H9 (cell line): ENCODE measurements at regions not wholly inside any gene's neighbourhood (a gene's known extent, or its start where the extent isn't known, plus 50 kb on each side); places are given as distances from the start of the nearest gene placed in this dataset.

Source experiments
- DNase-seq: peaks from one replicate; pipeline ENCODE4 v3.0.0-alpha.2; 2017
- H2AFZ ChIP-seq: one replicate; pipeline ENCODE4 v1.6.1; 2013; ENCODE audit warnings: mild to moderate bottlenecking, low read length, control low read depth, moderate library complexity
- H2AK5ac ChIP-seq: 2 replicates; pipeline ENCODE4 v1.6.1; 2013; ENCODE audit warnings: low read length, control low read depth, mixed read lengths; ENCODE audit not compliant: insufficient read length
- H2BK120ac ChIP-seq: one replicate; pipeline ENCODE4 v1.6.1; 2013; ENCODE audit warnings: low read depth, mild to moderate bottlenecking, low read length, control low read depth, inconsistent platforms; ENCODE audit not compliant: poor library complexity, severe bottlenecking
- H2BK12ac ChIP-seq: 2 replicates; pipeline ENCODE4 v1.6.1; 2013; ENCODE audit warnings: low read length, control low read depth, mixed read lengths, low read depth; ENCODE audit not compliant: insufficient read length
- H2BK15ac ChIP-seq: 2 replicates; pipeline ENCODE4 v1.6.1; 2013; ENCODE audit warnings: low read depth, low read length, control low read depth
- H2BK20ac ChIP-seq: one replicate; pipeline ENCODE4 v1.6.1; 2013; ENCODE audit warnings: low read depth, mild to moderate bottlenecking, low read length, control low read depth, inconsistent platforms; ENCODE audit not compliant: poor library complexity, severe bottlenecking
- H2BK5ac ChIP-seq: 2 replicates; pipeline ENCODE4 v1.6.1; 2013; ENCODE audit warnings: low read length, control low read depth, mixed read lengths; ENCODE audit not compliant: insufficient read length
- H3K14ac ChIP-seq: 2 replicates; pipeline ENCODE4 v1.6.1; 2013; ENCODE audit warnings: low read length, control low read depth; ENCODE audit not compliant: insufficient read depth
- H3K18ac ChIP-seq: 2 replicates; pipeline ENCODE4 v1.6.1; 2013; ENCODE audit warnings: low read depth, mild to moderate bottlenecking, mixed read lengths, low read length, control low read depth; ENCODE audit not compliant: insufficient read length
- H3K23ac ChIP-seq: 2 replicates; pipeline ENCODE4 v1.6.1; 2013; ENCODE audit warnings: low read length, control low read depth, mixed read lengths, low read depth; ENCODE audit not compliant: insufficient read length
- H3K23me2 ChIP-seq: 2 replicates; pipeline ENCODE4 v1.6.1; 2013; ENCODE audit warnings: low read depth, mild to moderate bottlenecking, mixed read lengths, low read length, control low read depth; ENCODE audit not compliant: insufficient read length, poor library complexity, severe bottlenecking
- H3K27ac ChIP-seq: 2 replicates; pipeline ENCODE4 v1.5.1; 2013; ENCODE audit warnings: low read length, control low read depth, mixed read lengths, low read depth; ENCODE audit not compliant: insufficient read length
- H3K27me3 ChIP-seq: 2 replicates; pipeline ENCODE4 v1.6.1; 2013; ENCODE audit warnings: low read length, control low read depth, inconsistent platforms; ENCODE audit not compliant: insufficient read depth
- H3K4ac ChIP-seq: 2 replicates; pipeline ENCODE4 v1.6.1; 2013; ENCODE audit warnings: low read depth, mild to moderate bottlenecking, control low read depth, inconsistent platforms, low read length, moderate library complexity
- H3K4me1 ChIP-seq: 2 replicates; pipeline ENCODE4 v1.6.1; 2013; ENCODE audit warnings: low read length, control low read depth, inconsistent platforms; ENCODE audit not compliant: insufficient read depth
- H3K4me2 ChIP-seq: 2 replicates; pipeline ENCODE4 v1.6.1; 2013; ENCODE audit warnings: low read length, control low read depth, mixed read lengths; ENCODE audit not compliant: insufficient read length, insufficient read depth
- H3K56ac ChIP-seq: 2 replicates; pipeline ENCODE4 v1.6.1; 2013; ENCODE audit warnings: low read depth, mild to moderate bottlenecking, mixed read lengths, low read length, control low read depth; ENCODE audit not compliant: insufficient read length
- H3K79me1 ChIP-seq: 2 replicates; pipeline ENCODE4 v1.6.1; 2013; ENCODE audit warnings: low read depth, mild to moderate bottlenecking, moderate library complexity, low read length, control low read depth, inconsistent platforms; ENCODE audit not compliant: insufficient read depth, poor library complexity, severe bottlenecking
- H3K79me2 ChIP-seq: 2 replicates; pipeline ENCODE4 v1.6.1; 2013; ENCODE audit warnings: low read length, control low read depth, inconsistent platforms; ENCODE audit not compliant: insufficient read depth
- H3K9ac ChIP-seq: 2 replicates; pipeline ENCODE4 v1.6.1; 2013; ENCODE audit warnings: low read length, control low read depth, mixed read lengths; ENCODE audit not compliant: insufficient read length; ENCODE audit errors: extremely low read depth
- H3K9me3 ChIP-seq: one replicate; pipeline ENCODE4 v1.6.1; 2013; ENCODE audit warnings: low read depth, low read length, inconsistent platforms; ENCODE audit not compliant: control insufficient read depth
- H3T11ph ChIP-seq: one replicate; pipeline ENCODE4 v1.6.1; 2013; ENCODE audit warnings: mild to moderate bottlenecking, low read length, control low read depth, inconsistent platforms
- H4K20me1 ChIP-seq: one replicate; pipeline ENCODE4 v1.6.1; 2013; ENCODE audit not compliant: control insufficient read depth, insufficient read length, insufficient read depth
- H4K5ac ChIP-seq: 2 replicates; pipeline ENCODE4 v1.6.1; 2013; ENCODE audit warnings: low read depth, mild to moderate bottlenecking, mixed read lengths, low read length, control low read depth; ENCODE audit not compliant: insufficient read length
- H4K8ac ChIP-seq: replicated peaks from 2 replicates; pipeline ENCODE4 v1.6.1; 2013; ENCODE audit warnings: low read length, control low read depth, mixed read lengths, low read depth; ENCODE audit not compliant: insufficient read length
- H4K91ac ChIP-seq: 2 replicates; pipeline ENCODE4 v1.6.1; 2013; ENCODE audit warnings: low read depth, mild to moderate bottlenecking, moderate library complexity, mixed read lengths, low read length, control low read depth; ENCODE audit not compliant: insufficient read length
- H3K27ac Mint-ChIP-seq, 3 experiments: 2 replicates in 2 of 3; 3 replicates in 1 of 3; pipeline ENCODE4 v1.8.0; 2020 to 2021; ENCODE audit warnings: mixed read lengths in 3 of 3, mild to moderate bottlenecking in 1 of 3, moderate library complexity in 1 of 3
- H3K27me3 Mint-ChIP-seq: 2 replicates; pipeline ENCODE4 v1.8.0; 2021; ENCODE audit warnings: low read depth, mild to moderate bottlenecking, moderate library complexity, mixed read lengths
- H3K36me3 Mint-ChIP-seq, 3 experiments: 2 replicates in 2 of 3; 3 replicates in 1 of 3; pipeline ENCODE4 v1.8.0; 2020 to 2021; ENCODE audit warnings: low read depth in 3 of 3, mixed read lengths in 3 of 3; ENCODE audit not compliant: insufficient read depth in 1 of 3
- H3K4me1 Mint-ChIP-seq, 2 experiments: 2 replicates each; pipeline ENCODE4 v1.8.0; 2020; ENCODE audit warnings: mixed read lengths in 2 of 2
- H3K4me3 Mint-ChIP-seq, 2 experiments: 2 replicates in 1 of 2; 3 replicates in 1 of 2; pipeline ENCODE4 v1.8.0; 2020 to 2021; ENCODE audit warnings: mild to moderate bottlenecking in 2 of 2, mixed read lengths in 2 of 2, moderate library complexity in 1 of 2
- H3K9me3 Mint-ChIP-seq, 2 experiments: 2 replicates in 1 of 2; 3 replicates in 1 of 2; pipeline ENCODE4 v1.8.0; 2020; ENCODE audit warnings: mild to moderate bottlenecking in 2 of 2, mixed read lengths in 2 of 2, moderate library complexity in 1 of 2
- TF ChIP-seq, protein P1 (sequence below): fragments of 200-600 bp; sonication (generic); conservative IDR thresholded peaks from 3 replicates; pipeline ENCODE4 v1.8.0; 2021; ENCODE audit warnings: antibody characterized with exemption, mild to moderate bottlenecking

DNA sequence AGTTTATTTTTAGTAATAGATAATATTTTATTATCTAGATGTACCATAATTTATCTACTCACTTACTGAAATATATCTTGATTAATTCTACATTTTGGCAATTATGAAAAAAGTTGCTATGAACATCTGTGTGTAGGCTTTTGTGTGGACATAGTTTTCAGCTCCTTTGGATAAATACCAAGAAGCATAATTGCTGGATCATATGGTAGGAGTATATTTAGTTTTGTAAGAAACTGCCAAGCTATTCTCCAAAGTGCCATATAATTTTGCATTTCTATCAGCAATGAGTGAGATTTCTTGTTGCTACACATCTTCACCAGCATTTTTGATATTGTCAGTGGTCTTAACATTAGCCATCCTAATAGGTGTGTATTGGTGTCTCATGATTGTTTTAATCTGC is 882.6 kb upstream of the GRIA3 start:
- no peaks in the 10 kb centered on the region for H3K9me3 ChIP-seq
- no peaks in the 10 kb centered on the region for H3K79me1 ChIP-seq
- H3K27ac Mint-ChIP-seq, result no peak overlapping the region
- H3K27me3 ChIP-seq, result no peaks in the 10 kb centered on the region
- no peak overlapping the region for H2BK20ac ChIP-seq
- no peak overlapping the region for H4K8ac ChIP-seq
- no peak overlapping the region for H3K4me3 Mint-ChIP-seq
- H3T11ph ChIP-seq, result no peak overlapping the region
- H2BK120ac ChIP-seq, result no peak overlapping the region
- peaks cover 0 to 10% (median 4%) of the 10 kb centered on the region in 3 experiments; a peak in 3 of 7 replicates for H3K36me3 Mint-ChIP-seq
- no peak overlapping the region for H3K4me2 ChIP-seq
- no peaks in the 10 kb centered on the region for H3K4me1 Mint-ChIP-seq
- H3K27me3 Mint-ChIP-seq, result peaks cover 5% of the 10 kb centered on the region; the same call in 1 of the 2 replicates
- H2AFZ ChIP-seq, result no peak overlapping the region
- no peaks in the 10 kb centered on the region for H3K79me2 ChIP-seq
- no peak overlapping the region for H2BK5ac ChIP-seq
- H2AK5ac ChIP-seq, result no peak overlapping the region
- no peak overlapping the region for H3K9ac ChIP-seq
- H3K14ac ChIP-seq, result no peak overlapping the region
- H3K23ac ChIP-seq, result no peak overlapping the region
- H4K5ac ChIP-seq, result no peak overlapping the region
- no peak for DNase-seq
- H4K91ac ChIP-seq, result no peak overlapping the region
- no peak overlapping the region for H2BK12ac ChIP-seq
- H3K56ac ChIP-seq, result no peak overlapping the region
- no peak overlapping the region for H3K18ac ChIP-seq
- no peak overlapping the region for H3K27ac ChIP-seq
- H3K23me2 ChIP-seq, result no peaks in the 10 kb centered on the region
- no peak overlapping the region for H3K4ac ChIP-seq
- H4K20me1 ChIP-seq, result no peaks in the 10 kb centered on the region
- TF ChIP-seq, protein P1, sequence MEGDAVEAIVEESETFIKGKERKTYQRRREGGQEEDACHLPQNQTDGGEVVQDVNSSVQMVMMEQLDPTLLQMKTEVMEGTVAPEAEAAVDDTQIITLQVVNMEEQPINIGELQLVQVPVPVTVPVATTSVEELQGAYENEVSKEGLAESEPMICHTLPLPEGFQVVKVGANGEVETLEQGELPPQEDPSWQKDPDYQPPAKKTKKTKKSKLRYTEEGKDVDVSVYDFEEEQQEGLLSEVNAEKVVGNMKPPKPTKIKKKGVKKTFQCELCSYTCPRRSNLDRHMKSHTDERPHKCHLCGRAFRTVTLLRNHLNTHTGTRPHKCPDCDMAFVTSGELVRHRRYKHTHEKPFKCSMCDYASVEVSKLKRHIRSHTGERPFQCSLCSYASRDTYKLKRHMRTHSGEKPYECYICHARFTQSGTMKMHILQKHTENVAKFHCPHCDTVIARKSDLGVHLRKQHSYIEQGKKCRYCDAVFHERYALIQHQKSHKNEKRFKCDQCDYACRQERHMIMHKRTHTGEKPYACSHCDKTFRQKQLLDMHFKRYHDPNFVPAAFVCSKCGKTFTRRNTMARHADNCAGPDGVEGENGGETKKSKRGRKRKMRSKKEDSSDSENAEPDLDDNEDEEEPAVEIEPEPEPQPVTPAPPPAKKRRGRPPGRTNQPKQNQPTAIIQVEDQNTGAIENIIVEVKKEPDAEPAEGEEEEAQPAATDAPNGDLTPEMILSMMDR, result no peak
- H2BK15ac ChIP-seq, result no peak overlapping the region
- H3K9me3 Mint-ChIP-seq, result peaks cover 33 to 83% of the 10 kb centered on the region in 2 experiments
- no peaks in the 10 kb centered on the region for H3K4me1 ChIP-seq
